Spleen (tissue), 11 donors: ENCODE measurements at regions not wholly inside any gene's neighbourhood (a gene's known extent, or its start where the extent isn't known, plus 50 kb on each side); places are given as distances from the start of the nearest gene placed in this dataset.

Experiments
- DNase-seq: peaks from one replicate; pipeline ENCODE4 v3.0.0-alpha.2; 2020
- H3K27ac ChIP-seq, 8 donors: fragments of 200-600 bp; sonication (generic) in 7 of 8; 1 replicate in 4 of 8; 2 replicates in 4 of 8; pipeline versions ENCODE4 v1.5.0 to v1.8.0; 2016 to 2021; ENCODE audit warnings: inconsistent platforms in 4 of 8, mild to moderate bottlenecking in 4 of 8, moderate library complexity in 1 of 8
- H3K27me3 ChIP-seq, 7 donors: fragments of 200-600 bp; sonication (generic) in 6 of 7; replicated peaks in 1 of 7; 1 replicate in 4 of 7; 2 replicates in 3 of 7; pipeline versions ENCODE4 v1.5.0 to v1.8.0; 2016 to 2021; ENCODE audit warnings: inconsistent platforms in 3 of 7, mild to moderate bottlenecking in 1 of 7
- H3K36me3 ChIP-seq, 6 donors: fragments of 200-600 bp; sonication (generic) in 5 of 6; 1 replicate in 4 of 6; 2 replicates in 2 of 6; pipeline versions ENCODE4 v1.5.0 to v1.8.0; 2016 to 2021; ENCODE audit warnings: inconsistent platforms in 2 of 6
- H3K4me1 ChIP-seq, 6 donors: fragments of 200-600 bp; sonication (generic) in 5 of 6; 1 replicate in 3 of 6; 2 replicates in 3 of 6; pipeline versions ENCODE4 v1.5.0 to v1.8.0; 2016 to 2021; ENCODE audit warnings: inconsistent platforms in 3 of 6
- H3K4me3 ChIP-seq, 8 donors: fragments of 200-600 bp; sonication (generic) in 7 of 8; 1 replicate in 4 of 8; 2 replicates in 4 of 8; pipeline versions ENCODE4 v1.5.0 to v1.8.0; 2016 to 2021; ENCODE audit warnings: inconsistent platforms in 4 of 8, mild to moderate bottlenecking in 4 of 8, moderate library complexity in 2 of 8
- H3K9me3 ChIP-seq, 8 donors: fragments of 200-600 bp; sonication (generic) in 7 of 8; 1 replicate in 4 of 8; 2 replicates in 4 of 8; pipeline versions ENCODE4 v1.5.0 to v1.8.0; 2016 to 2021; ENCODE audit warnings: inconsistent platforms in 4 of 8
- CTCF ChIP-seq, 11 experiments: fragments of 200-600 bp in 7 of 11; fragments of 450-650 bp in 4 of 11; sonication (generic) in 4 of 11; IDR thresholded peaks in 8 of 11; conservative IDR thresholded peaks in 3 of 11; 1 replicate in 7 of 11; 2 replicates in 4 of 11; pipeline versions ENCODE4 v1.4.0 to v1.8.0; 2016 to 2021; ENCODE audit warnings: antibody characterized with exemption in 11 of 11, inconsistent platforms in 4 of 11, mild to moderate bottlenecking in 1 of 11
- POLR2A ChIP-seq, 3 donors: fragments of 450-650 bp; IDR thresholded peaks; one replicate each; pipeline ENCODE4 v1.5.1; 2017; ENCODE audit warnings: antibody characterized with exemption in 3 of 3, mild to moderate bottlenecking in 1 of 3
- POLR2AphosphoS5 ChIP-seq, 3 donors: sonication (generic); formaldehyde crosslinking; IDR thresholded peaks; one replicate each; pipeline ENCODE4 v1.5.1; 2017; ENCODE audit warnings: antibody characterized with exemption in 3 of 3
- WGBS, 5 donors: extraction: QIAGEN DNeasy Blood & Tissue Kit in 3 of 5; methylation state at CpG; one replicate each; pipeline versions ENCODE4 v1.1.5 to v1.1.7; 2013 to 2018; 5-methylcytosine and 5-hydroxymethylcytosine counted together
- intact Hi-C: fragments of 100-400 bp; cut with DNase I; formaldehyde crosslinking; loops from one replicate; pipeline ENCODE4 v1.15.0; 2023; ENCODE audit warnings: low total_unique reads
- donor health status: healthy with polysubstance abuse.
- donor health status: DM: no; HTN: no; CAD: no; lungs with moderate emphysema.
- donor health status: DM: no; HTN: no; CAD: no.
- donor health status: Bipolar disorder and iron deficiency.
- donor health status: healthy.
- donor health status: DM: no; HTN: no; CAD: no.
- donor health status: DM: yes; HTN: yes; CAD: no.

DNA sequence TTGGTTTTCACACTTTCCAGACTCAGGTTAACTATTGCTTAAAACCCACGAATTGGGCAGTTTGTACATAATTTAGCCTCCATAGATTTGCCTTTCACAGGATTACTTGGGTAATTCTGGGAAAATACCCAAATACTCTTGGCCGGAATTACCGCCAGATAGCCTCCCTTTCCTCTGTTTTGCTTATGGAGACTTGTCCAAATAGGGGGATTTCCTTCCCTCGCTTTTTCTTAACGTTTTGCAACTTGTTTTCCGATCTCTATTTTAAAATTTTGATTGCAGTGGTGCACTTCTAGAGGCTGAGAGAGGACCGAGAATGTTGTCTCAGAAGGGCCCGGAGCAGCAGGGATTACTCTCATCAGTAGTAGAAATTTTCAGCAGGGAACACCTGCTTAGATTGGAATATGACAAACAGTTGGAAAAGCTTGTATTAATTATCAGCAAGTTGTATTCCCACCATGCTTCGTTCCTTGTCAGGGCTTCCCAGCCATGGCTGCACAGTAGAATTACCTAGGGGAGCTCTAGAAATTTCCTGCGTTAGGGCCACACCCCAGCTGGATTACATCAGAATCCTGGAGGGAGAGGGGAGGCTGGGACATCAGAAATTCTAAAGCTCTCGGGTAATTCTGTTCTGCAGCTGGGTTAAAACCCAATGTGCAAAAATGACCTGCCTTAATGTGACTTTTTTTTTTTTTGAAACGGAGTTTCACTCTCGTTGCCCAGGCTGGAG, 329.1 kb downstream of the SH3GL2 start:
- Histone ChIP-seq H3K36me3 (no peaks in the 10 kb centered on the region), H3K27me3 (peaks cover 0 to 40% (median 20%) of the 10 kb centered on the region in 7 donors), H3K4me3 (peak overlapping the region in 1 of 8 donors; percentile 35), H3K9me3 (peaks cover 0 to 22% (median 0%) of the 10 kb centered on the region in 8 donors), H3K27ac (no peak overlapping the region), H3K4me1 (peaks cover 0 to 15% (median 3%) of the 10 kb centered on the region in 6 donors)
- 66 to 79% (median 73%) methylated on average over 13 of the region's 13 CpGs for WGBS, 5 donors
- DNase-seq = no peak
- no peak for TF ChIP-seq POLR2A (IDR thresholded peaks at IDR 0.05)
- no peak for TF ChIP-seq POLR2AphosphoS5 (IDR thresholded peaks at IDR 0.05)
- TF ChIP-seq CTCF (IDR thresholded peaks at IDR 0.05 in 8 of 11, conservative IDR thresholded peaks at IDR 0.05 in 3 of 11) = no peak
- intact Hi-C loops = no loop called here

DNA sequence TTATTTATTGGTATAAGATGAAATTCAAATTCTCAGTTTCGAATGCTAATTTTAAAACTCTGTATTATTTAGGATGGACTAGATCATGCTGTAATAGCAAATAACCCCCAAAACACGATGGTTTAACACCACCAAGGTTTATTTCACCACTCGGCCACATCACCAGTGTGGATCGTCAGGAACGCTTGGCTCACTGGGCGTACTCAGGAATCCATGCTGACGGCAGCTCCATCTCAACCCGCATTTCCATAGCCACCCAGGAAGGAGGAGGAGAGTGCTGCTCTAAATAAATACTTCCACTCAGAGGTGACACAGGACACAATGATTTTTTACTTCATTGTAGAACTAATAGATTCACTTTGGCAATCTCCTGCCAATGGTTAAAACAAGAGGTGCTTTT, 347.4 kb downstream of the SH3GL2 start:
- WGBS, 5 donors = 78 to 87% (median 84%) methylated on average over 8 of the region's 8 CpGs

GRCh38 chr9:17927616-17928015, 348.8 kb downstream of the SH3GL2 start:
- no peaks in the 10 kb centered on the region for H3K27me3 ChIP-seq
- H3K4me1 ChIP-seq = no peaks in the 10 kb centered on the region
- DNase-seq = no peak
- no peak overlapping the region for H3K27ac ChIP-seq
- TF ChIP-seq POLR2A (IDR thresholded peaks at IDR 0.05) (no peak), CTCF (IDR thresholded peaks at IDR 0.05 in 8 of 11, conservative IDR thresholded peaks at IDR 0.05 in 3 of 11) (no peak), POLR2AphosphoS5 (IDR thresholded peaks at IDR 0.05) (no peak)
- intact Hi-C loops = no loop called here
- H3K9me3 ChIP-seq = peaks cover 0 to 8% (median 3%) of the 10 kb centered on the region in 8 donors
- no peak overlapping the region for H3K4me3 ChIP-seq
- H3K36me3 ChIP-seq = no peaks in the 10 kb centered on the region

More for the DNA sequence above, 347.4 kb downstream of the SH3GL2 start:
- Histone ChIP-seq H3K27ac (no peak overlapping the region), H3K4me3 (no peak overlapping the region), H3K27me3 (no peaks in the 10 kb centered on the region), H3K4me1 (no peaks in the 10 kb centered on the region), H3K9me3 (peaks cover 0 to 8% (median 3%) of the 10 kb centered on the region in 8 donors), H3K36me3 (no peaks in the 10 kb centered on the region)
- intact Hi-C loops = no loop called here
- no peak for DNase-seq
- no peak for TF ChIP-seq POLR2A (IDR thresholded peaks at IDR 0.05)
- no peak for TF ChIP-seq POLR2AphosphoS5 (IDR thresholded peaks at IDR 0.05)
- TF ChIP-seq CTCF (IDR thresholded peaks at IDR 0.05 in 8 of 11, conservative IDR thresholded peaks at IDR 0.05 in 3 of 11) = no peak

GRCh38 chr9:17928228-17928627, 349.4 kb downstream of the SH3GL2 start:
- TF ChIP-seq POLR2A (IDR thresholded peaks at IDR 0.05) = no peak
- TF ChIP-seq CTCF (IDR thresholded peaks at IDR 0.05 in 8 of 11, conservative IDR thresholded peaks at IDR 0.05 in 3 of 11) = no peak
- TF ChIP-seq POLR2AphosphoS5 (IDR thresholded peaks at IDR 0.05) = no peak

More at GRCh38 chr9:17928228-17928627, 349.4 kb downstream of the SH3GL2 start:
- H3K4me1 ChIP-seq = no peaks in the 10 kb centered on the region
- no peaks in the 10 kb centered on the region for H3K36me3 ChIP-seq
- no peaks in the 10 kb centered on the region for H3K27me3 ChIP-seq
- H3K4me3 ChIP-seq = no peak overlapping the region
- 79 to 100% (median 88%) methylated on average over 1 of the region's 1 CpG for WGBS, 5 donors
- intact Hi-C loops = no loop called here
- no peak for DNase-seq
- H3K9me3 ChIP-seq = peaks cover 0 to 8% (median 3%) of the 10 kb centered on the region in 8 donors
- H3K27ac ChIP-seq = no peak overlapping the region
